GM23248 (cell line): ENCODE measurements at regions not wholly inside any gene's neighbourhood (a gene's known extent, or its start where the extent isn't known, plus 50 kb on each side); places are given as distances from the start of the nearest gene placed in this dataset.
"Not testable (repeated sequence)": the region's sequence is repeated elsewhere in the genome, so short reads cannot be mapped to it uniquely, and the experiment has no call there.

ENCODE experiments used
- DNase-seq: peaks from one replicate; pipeline ENCODE4 v3.0.0-alpha.2; 2015
- H2AFZ ChIP-seq: fragments of 200-600 bp; sonication (generic); 2 replicates; pipeline ENCODE4 v1.6.1; 2016; ENCODE audit warnings: antibody characterized with exemption
- H3F3A ChIP-seq: fragments of 200-600 bp; sonication (generic); 2 replicates; pipeline ENCODE4 v1.6.1; 2016; ENCODE audit warnings: mild to moderate bottlenecking, antibody characterized with exemption, mixed run types; ENCODE audit not compliant: insufficient read depth
- H3K27ac ChIP-seq: fragments of 200-600 bp; sonication (generic); 2 replicates; pipeline ENCODE4 v1.5.1; 2016; ENCODE audit warnings: mild to moderate bottlenecking
- H3K27me3 ChIP-seq: fragments of 200-600 bp; sonication (generic); replicated peaks from 2 replicates; pipeline ENCODE4 v1.6.1; 2016; ENCODE audit warnings: mild to moderate bottlenecking; ENCODE audit not compliant: insufficient read depth
- H3K36me3 ChIP-seq: fragments of 200-600 bp; sonication (generic); 2 replicates; pipeline ENCODE4 v1.6.1; 2016; ENCODE audit warnings: low read depth, mild to moderate bottlenecking
- H3K4me1 ChIP-seq: fragments of 200-600 bp; sonication (generic); 2 replicates; pipeline ENCODE4 v1.6.1; 2016; ENCODE audit warnings: mild to moderate bottlenecking; ENCODE audit not compliant: insufficient read depth
- H3K4me2 ChIP-seq: fragments of 200-600 bp; sonication (generic); one replicate; pipeline ENCODE4 v1.6.1; 2016; ENCODE audit warnings: mild to moderate bottlenecking; ENCODE audit not compliant: unreplicated experiment
- H3K4me3 ChIP-seq: fragments of 200-600 bp; sonication (generic); 2 replicates; pipeline ENCODE4 v1.5.1; 2016; ENCODE audit warnings: mild to moderate bottlenecking
- H3K79me2 ChIP-seq: fragments of 200-600 bp; sonication (generic); 2 replicates; pipeline ENCODE4 v1.6.1; 2016; ENCODE audit warnings: mild to moderate bottlenecking; ENCODE audit not compliant: insufficient read depth
- H3K9ac ChIP-seq: fragments of 200-600 bp; sonication (generic); 2 replicates; pipeline ENCODE4 v1.6.1; 2016; ENCODE audit warnings: mild to moderate bottlenecking
- H3K9me2 ChIP-seq: fragments of 200-600 bp; sonication (generic); 2 replicates; pipeline ENCODE4 v1.6.1; 2016; ENCODE audit warnings: mixed run types, mild to moderate bottlenecking, moderate library complexity; ENCODE audit not compliant: insufficient read depth
- H3K9me3 ChIP-seq: fragments of 200-600 bp; sonication (generic); one replicate; pipeline ENCODE4 v1.6.1; 2017; ENCODE audit warnings: low read depth
- H4K20me1 ChIP-seq: fragments of 200-600 bp; sonication (generic); 2 replicates; pipeline ENCODE4 v1.6.0; 2016; ENCODE audit not compliant: insufficient read depth
- EZH2 ChIP-seq: fragments of 200-600 bp; sonication (generic); IDR thresholded peaks from 2 replicates; pipeline ENCODE4 v1.6.1; 2018; ENCODE audit warnings: antibody characterized with exemption, mild to moderate bottlenecking; ENCODE audit not compliant: insufficient read depth, poor library complexity, severe bottlenecking
- EZH2phosphoT487 ChIP-seq: fragments of 200-600 bp; sonication (generic); IDR thresholded peaks from 2 replicates; pipeline ENCODE4 v1.6.1; 2018; ENCODE audit warnings: antibody characterized with exemption, moderate library complexity, mild to moderate bottlenecking, low read depth; ENCODE audit not compliant: insufficient read depth
- WGBS, 2 experiments: methylation state at CpG; one replicate each; pipeline ENCODE4 v1.1.6; 2015 to 2017; ENCODE audit warnings: low lambda C conversion rate in 2 of 2, low coverage in 1 of 2; ENCODE audit errors: missing lambda C conversion rate in 2 of 2; 5-methylcytosine and 5-hydroxymethylcytosine counted together
- in situ Hi-C: fragments of 300-500 bp; cut with MboI; formaldehyde crosslinking; loops from 2 replicates; pipeline ENCODE4 v1.15.0; 2020

DNA sequence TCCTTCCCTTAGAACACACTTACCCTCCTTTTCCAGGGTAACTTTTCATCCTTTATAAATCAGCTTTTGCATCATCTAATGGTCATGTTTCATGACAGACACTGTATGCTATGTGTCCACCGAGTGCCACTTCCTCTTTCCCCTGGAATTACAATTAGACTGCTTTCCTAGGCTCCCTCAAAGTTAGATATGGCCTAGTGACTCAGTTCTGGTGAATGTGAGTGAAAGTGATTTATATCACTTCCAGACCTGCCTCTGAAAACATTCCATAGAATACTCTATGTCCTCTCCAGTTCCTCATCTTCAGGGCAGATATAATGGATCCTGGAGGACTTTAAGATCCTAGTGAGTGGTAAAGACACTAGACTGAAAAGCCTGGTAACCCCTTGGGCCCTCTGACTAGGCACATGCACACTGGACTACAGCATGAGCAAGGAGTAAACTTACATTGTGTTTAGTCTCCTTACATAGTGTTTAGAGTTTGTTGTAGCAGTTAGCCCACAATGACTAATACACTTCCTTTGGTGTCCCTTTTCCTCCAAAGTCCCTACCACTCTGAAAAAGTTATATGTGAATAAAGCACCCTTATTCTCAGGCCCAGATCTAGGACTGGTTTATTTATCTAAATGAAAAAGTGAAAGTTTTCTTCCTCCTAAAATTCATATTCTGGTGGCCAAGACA, 59.3 kb downstream of the GPR88 start:
- Histone ChIP-seq H4K20me1 (no peaks in the 10 kb centered on the region), H2AFZ (0 out of 2 replicates have a peak overlapping the region, but pooled peaks have one; percentile 3), H3K9me3 (no peaks in the 10 kb centered on the region), H3K79me2 (no peaks in the 10 kb centered on the region), H3K4me1 (peaks cover 27% of the 10 kb centered on the region), H3K9me2 (no peaks in the 10 kb centered on the region), H3K9ac (peak overlapping the region; percentile 17; the same call in 1 of the 2 replicates), H3K27me3 (no peaks in the 10 kb centered on the region), H3K36me3 (no peaks in the 10 kb centered on the region), H3K4me3 (peak overlapping the region; percentile 0; the same call in 1 of the 2 replicates), H3K27ac (peak overlapping the region; percentile 60), H3F3A (peaks cover 21% of the 10 kb centered on the region), H3K4me2 (peak overlapping the region; percentile 33)
- DNase-seq = peak; percentile 87
- 0 to 5% methylated on average over 1 of the region's 1 CpG for WGBS, 2 experiments
- in situ Hi-C loops = no loop called here
- TF ChIP-seq EZH2phosphoT487 (peak; percentile 88), EZH2 (no peak)

DNA sequence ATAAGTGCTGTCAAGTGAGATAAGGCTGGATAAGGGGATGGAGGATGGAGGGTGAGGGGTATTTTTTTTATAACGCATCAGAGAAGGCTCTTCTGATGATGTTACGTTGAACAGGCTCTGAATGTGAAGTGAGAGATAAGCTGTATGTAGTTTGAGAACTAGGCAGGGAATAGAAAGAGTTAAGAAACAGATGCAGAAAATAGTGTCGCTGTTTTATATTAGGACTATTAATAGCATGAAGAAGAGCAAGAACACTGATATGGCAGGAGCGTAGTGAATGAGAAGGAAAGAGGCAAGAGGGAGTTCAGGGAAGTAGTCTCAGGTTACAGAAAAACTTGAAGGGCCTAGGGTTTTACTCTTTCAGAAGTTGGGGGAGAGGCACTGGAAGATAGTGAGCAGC, 59.8 kb downstream of the GPR88 start:
- peak; percentile 4 for DNase-seq

DNA sequence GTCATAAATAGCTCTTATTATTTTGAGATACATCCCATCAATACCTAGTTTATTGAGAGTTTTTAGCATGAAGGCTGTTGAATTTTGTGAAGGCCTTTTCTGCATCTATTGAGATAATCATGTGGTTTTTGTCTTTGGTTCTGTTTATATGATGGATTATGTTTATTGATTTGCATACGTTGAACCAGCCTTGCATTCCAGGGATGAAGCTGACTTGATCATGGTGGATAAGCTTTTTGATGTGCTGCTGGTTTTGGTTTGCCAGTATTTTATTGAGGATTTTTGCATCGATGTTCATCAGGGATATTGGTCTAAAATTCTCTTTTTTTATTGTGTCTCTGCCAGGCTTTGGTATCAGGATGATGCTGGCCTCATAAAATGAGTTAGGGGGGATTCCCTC, 62.4 kb downstream of the GPR88 start:
- not testable (repeated sequence) for H3K4me2 ChIP-seq
- 77 to 86% methylated on average over 2 of the region's 2 CpGs for WGBS, 2 experiments
- in situ Hi-C loops = loop anchor here (10.0 kb wide), 1 partner anchor 264 kb away; no protein-coding TSS in a partner anchor

More for the DNA sequence above, 59.8 kb downstream of the GPR88 start:
- H3K4me3 ChIP-seq = peak overlapping the region; percentile 0; the same call in 1 of the 2 replicates
- H2AFZ ChIP-seq = no peak overlapping the region
- H3K36me3 ChIP-seq = no peaks in the 10 kb centered on the region
- peak overlapping the region; percentile 33 for H3K4me2 ChIP-seq
- H3K4me1 ChIP-seq = peaks cover 27% of the 10 kb centered on the region
- H3K9me3 ChIP-seq = no peaks in the 10 kb centered on the region
- peak overlapping the region; percentile 17; the same call in 1 of the 2 replicates for H3K9ac ChIP-seq
- no peak for TF ChIP-seq EZH2
- TF ChIP-seq EZH2phosphoT487 = no peak
- H3F3A ChIP-seq = peaks cover 21% of the 10 kb centered on the region
- no peaks in the 10 kb centered on the region for H3K27me3 ChIP-seq
- in situ Hi-C loops = no loop called here
- 48 to 51% methylated on average over 4 of the region's 4 CpGs for WGBS, 2 experiments
- H3K27ac ChIP-seq = peak overlapping the region; percentile 60
- H3K79me2 ChIP-seq = no peaks in the 10 kb centered on the region
- no peaks in the 10 kb centered on the region for H4K20me1 ChIP-seq
- no peaks in the 10 kb centered on the region for H3K9me2 ChIP-seq

DNA sequence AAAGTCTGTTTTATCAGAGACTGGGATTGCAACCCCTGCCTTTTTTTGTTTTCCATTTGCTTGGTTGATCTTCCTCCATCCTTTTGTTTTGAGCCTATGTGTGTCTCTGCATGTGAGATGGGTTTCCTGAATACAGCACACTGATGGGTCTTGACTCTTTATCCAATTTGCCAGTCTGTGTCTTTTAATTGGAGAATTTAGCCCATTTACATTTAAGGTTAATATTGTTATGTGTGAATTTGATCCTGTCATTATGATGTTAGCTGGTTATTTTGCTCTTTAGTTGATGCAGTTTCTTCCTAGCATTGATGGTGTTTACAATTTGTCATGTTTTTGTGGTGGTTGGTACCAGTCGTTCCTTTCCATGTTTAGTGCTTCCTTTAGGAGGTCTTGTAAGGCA, 64.1 kb downstream of the GPR88 start:
- in situ Hi-C loops = loop anchor here (10.0 kb wide), 1 partner anchor 263 kb away; no protein-coding TSS in a partner anchor

More for the DNA sequence above, 62.4 kb downstream of the GPR88 start:
- not testable (repeated sequence) for H3K36me3 ChIP-seq, H4K20me1 ChIP-seq, H3K4me3 ChIP-seq, H3K9me2 ChIP-seq, H3K9ac ChIP-seq, H2AFZ ChIP-seq, H3K27me3 ChIP-seq, H3K27ac ChIP-seq, H3K79me2 ChIP-seq, H3K9me3 ChIP-seq, DNase-seq
- Histone ChIP-seq H3F3A (peaks cover 21% of the 10 kb centered on the region), H3K4me1 (peaks cover 27% of the 10 kb centered on the region)

More for the DNA sequence above, 64.1 kb downstream of the GPR88 start:
- peaks cover 19% of the 10 kb centered on the region for H3K4me1 ChIP-seq
- H3K9ac ChIP-seq, H3K4me3 ChIP-seq, H3K79me2 ChIP-seq, H2AFZ ChIP-seq, H3K27me3 ChIP-seq, H3F3A ChIP-seq, H3K9me3 ChIP-seq, DNase-seq, H3K4me2 ChIP-seq, H3K27ac ChIP-seq, H3K9me2 ChIP-seq, H3K36me3 ChIP-seq, H4K20me1 ChIP-seq: not testable (repeated sequence)
- WGBS, 2 experiments = 74 to 76% methylated on average over 1 of the region's 1 CpG
